HepG2 (cell line): ENCODE measurements at regions not wholly inside any gene's neighbourhood (a gene's known extent, or its start where the extent isn't known, plus 50 kb on each side); places are given as distances from the start of the nearest gene placed in this dataset.

ENCODE experiments used
- ATAC-seq: fragments of 200-7000 bp; cut with Tn5 transposase; 3 replicates; pipeline ENCODE4 v1.9.1; 2020; ENCODE audit warnings: mild to moderate bottlenecking, moderate library complexity
- BruUV-seq: library from RNA; stranded (reverse); fragments of 400-500 nt; replicated peaks from 2 replicates; lab custom pipeline; 2021; lab: Mats Ljungman, UMichigan
- CTCF ChIA-PET: fragments of 300-600 bp; formaldehyde crosslinking; extraction: SDS; loops from one replicate; lab custom pipeline; 2021; ENCODE audit warnings: low total read pairs, inconsistent platforms, low intra/inter-chr PET ratio; lab: Yijun Ruan, JAX
- POLR2A ChIA-PET: fragments of 350-600 bp; sonication (Branson Sonifier 250); formaldehyde crosslinking; loops from one replicate; lab custom pipeline; 2020; ENCODE audit warnings: antibody characterized with exemption, inconsistent platforms; lab: Yijun Ruan, JAX
- DNase-seq: peaks from one replicate; pipeline ENCODE4 v3.0.0-alpha.2; 2015; ENCODE audit warnings: low spot score
- FAIRE-seq: peaks from 3 replicates; lab custom pipeline; 2011; peaks lifted over from hg19 to GRCh38; lab: Jason Lieb, UNC
- H2AFZ ChIP-seq: one replicate; pipeline ENCODE4 v1.6.1; 2011; ENCODE audit warnings: low read length, inconsistent platforms
- H3K27ac ChIP-seq: fragments of 300-600 bp; 3 replicates; pipeline ENCODE4 v1.8.0; 2011; ENCODE audit warnings: mixed run types, mild to moderate bottlenecking, mixed read lengths, low read length, inconsistent platforms; ENCODE audit not compliant: insufficient read depth; ENCODE audit errors: extremely low read length
- H3K27me3 ChIP-seq, 2 experiments: fragments of 200-600 bp in 1 of 2; 2 replicates in 1 of 2; 3 replicates in 1 of 2; pipeline versions ENCODE4 v1.6.0 to v1.8.0; 2011; ENCODE audit warnings: low read length in 2 of 2, mild to moderate bottlenecking in 2 of 2, moderate library complexity in 2 of 2, inconsistent platforms in 1 of 2; ENCODE audit not compliant: insufficient read depth in 2 of 2, control insufficient read depth in 1 of 2
- H3K36me3 ChIP-seq, 2 experiments: fragments of 200-600 bp in 1 of 2; replicated peaks in 1 of 2; 2 replicates in 1 of 2; 3 replicates in 1 of 2; pipeline versions ENCODE4 v1.5.1 to v1.8.0; 2011; ENCODE audit warnings: low read length in 2 of 2, inconsistent platforms in 1 of 2; ENCODE audit not compliant: insufficient read depth in 2 of 2, control insufficient read depth in 1 of 2
- H3K4me1 ChIP-seq: 2 replicates; pipeline ENCODE4 v1.5.1; 2012; ENCODE audit warnings: low read length, inconsistent platforms; ENCODE audit not compliant: insufficient read depth
- H3K4me2 ChIP-seq: 2 replicates; pipeline ENCODE4 v1.6.0; 2011; ENCODE audit warnings: low read depth, low read length, inconsistent platforms
- H3K4me3 ChIP-seq, 3 experiments: fragments of 200-600 bp in 1 of 3; sonication (generic), shearing (Covaris generic) in 1 of 3; replicated peaks in 1 of 3; 2 replicates each; pipeline ENCODE4 v1.5.1; 2011 to 2016; ENCODE audit warnings: low read length in 3 of 3, inconsistent platforms in 2 of 3, low read depth in 2 of 3, mild to moderate bottlenecking in 2 of 3, control low read depth in 1 of 3, mixed read lengths in 1 of 3; ENCODE audit not compliant: insufficient read depth in 1 of 3
- H3K79me2 ChIP-seq: one replicate; pipeline ENCODE4 v1.6.1; 2011; ENCODE audit warnings: low read length, inconsistent platforms; ENCODE audit not compliant: insufficient read depth
- H3K9ac ChIP-seq: 2 replicates; pipeline ENCODE4 v1.6.0; 2011; ENCODE audit warnings: mild to moderate bottlenecking, low read depth, low read length, inconsistent platforms; ENCODE audit not compliant: insufficient read depth
- H3K9me3 ChIP-seq: 2 replicates; pipeline ENCODE4 v1.5.1; 2012; ENCODE audit warnings: mild to moderate bottlenecking, low read length
- H4K20me1 ChIP-seq: 2 replicates; pipeline ENCODE4 v1.6.0; 2011; ENCODE audit warnings: inconsistent platforms, mild to moderate bottlenecking, low read length, moderate library complexity; ENCODE audit not compliant: insufficient read depth
- CREM ChIP-seq, 2 experiments: sonication (generic) in 1 of 2; formaldehyde crosslinking in 1 of 2; IDR thresholded peaks; 2 replicates each; pipeline versions ENCODE4 v1.4.0 to v1.6.1; 2016 to 2020; ENCODE audit warnings: antibody characterized with exemption in 1 of 2, mild to moderate bottlenecking in 1 of 2, missing genetic modification reagents in 1 of 2
- EHMT2 ChIP-seq: fragments of 200-600 bp; sonication (generic); IDR thresholded peaks from 2 replicates; pipeline ENCODE4 v1.7.0; 2017; ENCODE audit warnings: antibody characterized with exemption, low read depth, low read length, borderline replicate concordance
- GATAD1 ChIP-seq: IDR thresholded peaks from 2 replicates; pipeline ENCODE4 v1.6.1; 2016; ENCODE audit warnings: missing genetic modification reagents, missing compliant biosample characterization
- HNRNPUL1 ChIP-seq: fragments of 200-400 bp; formaldehyde crosslinking; IDR thresholded peaks from 2 replicates; pipeline ENCODE4 v1.6.1; 2017; ENCODE audit warnings: low read depth, mild to moderate bottlenecking, low read length, moderate library complexity
- KAT8 ChIP-seq: IDR thresholded peaks from 2 replicates; pipeline ENCODE4 v1.6.1; 2016; ENCODE audit warnings: missing genetic modification reagents, missing compliant biosample characterization
- MED13 ChIP-seq: sonication (generic); formaldehyde crosslinking; IDR thresholded peaks from 2 replicates; pipeline ENCODE4 v1.5.0; 2020; ENCODE audit warnings: missing genetic modification reagents
- MXD4 ChIP-seq: IDR thresholded peaks from 2 replicates; pipeline ENCODE4 v1.6.1; 2016; ENCODE audit warnings: mild to moderate bottlenecking, missing biosample characterization, missing genetic modification reagents
- RBM39 ChIP-seq: fragments of 200-400 bp; formaldehyde crosslinking; IDR thresholded peaks from one replicate; pipeline ENCODE4 v1.6.1; 2018; ENCODE audit warnings: antibody characterized with exemption, mild to moderate bottlenecking, low read depth, low read length; ENCODE audit not compliant: poor library complexity, severe bottlenecking
- RFX1 ChIP-seq: fragments of 450-650 bp; IDR thresholded peaks from 2 replicates; pipeline ENCODE4 v1.6.1; 2017
- RFXANK ChIP-seq: IDR thresholded peaks from 2 replicates; pipeline ENCODE4 v1.6.1; 2016
- SMARCE1 ChIP-seq: fragments of 450-650 bp; IDR thresholded peaks from 2 replicates; pipeline ENCODE4 v1.6.1; 2017; ENCODE audit warnings: borderline replicate concordance
- SP1 ChIP-seq, 2 experiments: fragments of 450-650 bp in 1 of 2; sonication (generic) in 1 of 2; formaldehyde crosslinking in 1 of 2; IDR thresholded peaks; 2 replicates each; pipeline versions ENCODE4 v1.4.0 to v1.6.1; 2016 to 2020; ENCODE audit warnings: missing genetic modification reagents in 1 of 2
- ZBTB34 ChIP-seq: sonication (generic); formaldehyde crosslinking; IDR thresholded peaks from 2 replicates; pipeline ENCODE4 v1.8.0; 2022; ENCODE audit warnings: mild to moderate bottlenecking, missing genetic modification reagents
- ZC3H4 ChIP-seq: sonication (generic); formaldehyde crosslinking; IDR thresholded peaks from 2 replicates; pipeline ENCODE4 v1.4.0; 2020; ENCODE audit warnings: missing genetic modification reagents, borderline replicate concordance
- ZNF44 ChIP-seq: sonication (generic); formaldehyde crosslinking; IDR thresholded peaks from 2 replicates; pipeline ENCODE4 v1.5.1; 2020; ENCODE audit warnings: mild to moderate bottlenecking, missing genetic modification reagents
- ZNF747 ChIP-seq: sonication (generic); formaldehyde crosslinking; IDR thresholded peaks from 2 replicates; pipeline ENCODE4 v1.8.1; 2023; ENCODE audit warnings: missing genetic modification reagents, mild to moderate bottlenecking, borderline replicate concordance
- WGBS: methylation state at CpG from one replicate; pipeline ENCODE4 v1.1.6; 2017; ENCODE audit warnings: low lambda C conversion rate; 5-methylcytosine and 5-hydroxymethylcytosine counted together
- in situ Hi-C: cut with HindIII; loops from 2 replicates; pipeline ENCODE4 v1.10.0; 2017; ENCODE audit warnings: low pct_unique_long_range_greater_than_20kb; ENCODE audit not compliant: extremely low pct_ligation_motif_present
- intact Hi-C: fragments of 100-400 bp; cut with micrococcal nuclease; formaldehyde crosslinking; loops from one replicate; pipeline ENCODE4 v1.10.0; 2022; ENCODE audit not compliant: unreplicated experiment
- TF ChIP-seq, protein P1 (sequence below): sonication (generic); formaldehyde crosslinking; IDR thresholded peaks from 2 replicates; pipeline ENCODE4 v1.5.0; 2020; ENCODE audit warnings: missing genetic modification reagents
- TF ChIP-seq, protein P2 (sequence below): sonication (generic); formaldehyde crosslinking; IDR thresholded peaks from 2 replicates; pipeline ENCODE4 v1.8.1; 2023; ENCODE audit warnings: mild to moderate bottlenecking, inconsistent platforms, moderate library complexity, missing genetic modification reagents, borderline replicate concordance

DNA sequence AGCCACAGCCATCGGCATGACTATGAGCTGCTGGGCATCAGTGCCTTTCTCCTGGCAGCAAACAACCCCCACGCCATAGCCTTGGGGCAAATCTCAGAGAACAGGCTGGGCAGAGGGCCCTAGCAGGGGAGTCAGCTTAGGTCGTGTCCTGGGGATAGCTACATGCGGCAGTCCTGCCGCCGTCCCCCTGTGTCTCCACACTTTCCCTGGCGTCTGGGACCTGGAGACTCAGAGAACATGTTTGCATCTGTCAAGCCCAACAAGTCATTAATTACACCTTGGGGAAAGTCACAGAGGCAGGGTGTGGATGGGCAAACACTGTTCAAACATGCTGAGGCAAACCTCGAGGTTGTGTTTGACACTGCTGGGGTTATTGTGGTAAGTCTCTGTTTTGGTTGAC is 123.6 kb downstream of the C5orf15 start:
- H2AFZ ChIP-seq = no peak overlapping the region
- H3K4me3 ChIP-seq = no peak overlapping the region
- in situ Hi-C loops = no loop called here
- ATAC-seq (no peak), DNase-seq (no peak), FAIRE-seq (no peak)
- BruUV-seq = no TSS peak
- no peak overlapping the region for H3K9ac ChIP-seq
- CTCF ChIA-PET = no interaction called here
- no peaks in the 10 kb centered on the region for H4K20me1 ChIP-seq
- intact Hi-C loops = no loop called here
- no peaks in the 10 kb centered on the region for H3K36me3 ChIP-seq
- no peak overlapping the region for H3K4me2 ChIP-seq
- no peaks in the 10 kb centered on the region for H3K79me2 ChIP-seq
- POLR2A ChIA-PET = no interaction called here
- no peak overlapping the region for H3K27ac ChIP-seq
- no peaks in the 10 kb centered on the region for H3K4me1 ChIP-seq
- TF ChIP-seq GATAD1 = no peak
- no peak for TF ChIP-seq HNRNPUL1
- TF ChIP-seq ZC3H4 = no peak
- TF ChIP-seq, protein P1, sequence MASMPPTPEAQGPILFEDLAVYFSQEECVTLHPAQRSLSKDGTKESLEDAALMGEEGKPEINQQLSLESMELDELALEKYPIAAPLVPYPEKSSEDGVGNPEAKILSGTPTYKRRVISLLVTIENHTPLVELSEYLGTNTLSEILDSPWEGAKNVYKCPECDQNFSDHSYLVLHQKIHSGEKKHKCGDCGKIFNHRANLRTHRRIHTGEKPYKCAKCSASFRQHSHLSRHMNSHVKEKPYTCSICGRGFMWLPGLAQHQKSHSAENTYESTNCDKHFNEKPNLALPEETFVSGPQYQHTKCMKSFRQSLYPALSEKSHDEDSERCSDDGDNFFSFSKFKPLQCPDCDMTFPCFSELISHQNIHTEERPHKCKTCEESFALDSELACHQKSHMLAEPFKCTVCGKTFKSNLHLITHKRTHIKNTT = no peak
- no peak for TF ChIP-seq RFX1
- no peak for TF ChIP-seq RBM39
- TF ChIP-seq ZNF747 (CRISPR knock-in tag) = no peak
- no peaks in the 10 kb centered on the region for H3K9me3 ChIP-seq
- WGBS = 19% methylated on average over 6 of the region's 8 CpGs
- H3K27me3 ChIP-seq = peaks cover 0 to 10% of the 10 kb centered on the region in 2 experiments; a peak in 1 of 5 replicates

- ChIA-PET CTCF (no interaction called here), POLR2A (no interaction called here)
- no peak for TF ChIP-seq CREM (IDR thresholded peaks at IDR 0.05)
- TF ChIP-seq CREM (CRISPR knock-in tag; IDR thresholded peaks at IDR 0.05) = no peak
- TF ChIP-seq KAT8 (CRISPR knock-in tag) = no peak
- TF ChIP-seq MED13 = no peak
- no peak for TF ChIP-seq ZBTB34
- TF ChIP-seq RFXANK = no peak
- TF ChIP-seq EHMT2 = no peak
- no peak for TF ChIP-seq MXD4 (CRISPR knock-in tag)
- TF ChIP-seq SP1 (IDR thresholded peaks at IDR 0.05) = no peak
- no peak for TF ChIP-seq SP1 (CRISPR knock-in tag; IDR thresholded peaks at IDR 0.05)
- TF ChIP-seq SMARCE1 = no peak
- no peak for TF ChIP-seq ZNF44 (CRISPR knock-in tag)
- TF ChIP-seq, protein P2, sequence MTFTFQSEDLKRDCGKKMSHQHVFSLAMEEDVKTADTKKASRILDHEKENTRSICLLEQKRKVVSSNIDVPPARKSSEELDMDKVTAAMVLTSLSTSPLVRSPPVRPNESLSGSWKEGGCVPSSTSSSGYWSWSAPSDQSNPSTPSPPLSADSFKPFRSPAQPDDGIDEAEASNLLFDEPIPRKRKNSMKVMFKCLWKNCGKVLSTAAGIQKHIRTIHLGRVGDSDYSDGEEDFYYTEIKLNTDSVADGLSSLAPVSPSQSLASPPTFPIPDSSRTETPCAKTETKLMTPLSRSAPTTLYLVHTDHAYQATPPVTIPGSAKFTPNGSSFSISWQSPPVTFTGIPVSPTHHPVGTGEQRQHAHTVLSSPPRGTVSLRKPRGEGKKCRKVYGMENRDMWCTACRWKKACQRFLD (CRISPR knock-in tag) = no peak
These were observed 124.5 kb downstream of the C5orf15 start for GRCh38 chr5:133843911-133844310.

More at GRCh38 chr5:133843911-133844310, 124.5 kb downstream of the C5orf15 start:
- H4K20me1 ChIP-seq = no peaks in the 10 kb centered on the region
- H3K4me1 ChIP-seq = no peaks in the 10 kb centered on the region
- H3K27me3 ChIP-seq = peaks cover 0 to 12% of the 10 kb centered on the region in 2 experiments; a peak in 1 of 5 replicates
- H3K79me2 ChIP-seq = no peaks in the 10 kb centered on the region
- in situ Hi-C loops (no loop called here), intact Hi-C loops (no loop called here)
- no peak overlapping the region for H3K4me3 ChIP-seq
- H3K9me3 ChIP-seq = no peaks in the 10 kb centered on the region
- H2AFZ ChIP-seq = no peak overlapping the region
- ATAC-seq = no peak
- 63% methylated on average over 3 of the region's 4 CpGs for WGBS
- no TSS peak for BruUV-seq
- no peak for DNase-seq
- H3K9ac ChIP-seq = no peak overlapping the region
- H3K36me3 ChIP-seq = no peaks in the 10 kb centered on the region
- H3K4me2 ChIP-seq = no peak overlapping the region
- H3K27ac ChIP-seq = no peak overlapping the region
- no peak for FAIRE-seq
